ENCODE measurements at regions not wholly inside any gene's neighbourhood (a gene's known extent, or its start where the extent isn't known, plus 50 kb on each side); places are given as distances from the start of the nearest gene placed in this dataset.

GRCh38 chr16:6558661-6559060 is 774.0 kb upstream of the RBFOX1 start:
- DNase-seq: no peak

GRCh38 chr16:6558126-6558525 is 774.5 kb upstream of the RBFOX1 start:
- no peak for DNase-seq

- DNase-seq: no peak
Observed at GRCh38 chr16:6557353-6558023, 775.2 kb upstream of the RBFOX1 start.

- no peak for DNase-seq
Observed at GRCh38 chr16:6549415-6549814, 783.2 kb upstream of the RBFOX1 start.

GRCh38 chr16:6548507-6548906 is 784.1 kb upstream of the RBFOX1 start:
- no peak for DNase-seq

- DNase-seq: no peak
Observed at GRCh38 chr16:6547131-6547530, 785.5 kb upstream of the RBFOX1 start.

- DNase-seq: no peak
Observed at GRCh38 chr16:6545329-6545728, 787.3 kb upstream of the RBFOX1 start.

GRCh38 chr16:6541267-6541666 is 791.4 kb upstream of the RBFOX1 start:
- DNase-seq: no peak

GRCh38 chr16:6536411-6536810 is 796.2 kb upstream of the RBFOX1 start:
- DNase-seq: no peak

- no peak for DNase-seq
Observed at GRCh38 chr16:6531067-6531466, 801.6 kb upstream of the RBFOX1 start.

GRCh38 chr16:6528217-6528616 is 804.4 kb upstream of the RBFOX1 start:
- no peak for DNase-seq

- no peak for DNase-seq
Observed at GRCh38 chr16:6527646-6528045, 805.0 kb upstream of the RBFOX1 start.

- no peak for DNase-seq
Observed at GRCh38 chr16:6524501-6524900, 808.1 kb upstream of the RBFOX1 start.

- no peak for DNase-seq
Observed at GRCh38 chr16:6517020-6517720, 815.5 kb upstream of the RBFOX1 start.

- DNase-seq: no peak
Observed at GRCh38 chr16:6512512-6512911, 820.1 kb upstream of the RBFOX1 start.

- DNase-seq: no peak
Observed at GRCh38 chr16:6510261-6510660, 822.4 kb upstream of the RBFOX1 start.

- no peak for DNase-seq
Observed at GRCh38 chr16:6499413-6499812, 833.2 kb upstream of the RBFOX1 start.

GRCh38 chr16:6498858-6499257 is 833.8 kb upstream of the RBFOX1 start:
- no peak for DNase-seq

GRCh38 chr16:6496996-6497395 is 835.6 kb upstream of the RBFOX1 start:
- DNase-seq: no peak

GRCh38 chr16:6495486-6496210 is 837.0 kb upstream of the RBFOX1 start:
- DNase-seq: no peak

- no peak for DNase-seq
Observed at GRCh38 chr16:6494716-6495115, 837.9 kb upstream of the RBFOX1 start.

- DNase-seq: no peak
Observed at GRCh38 chr16:6493555-6493954, 839.1 kb upstream of the RBFOX1 start.

- no peak for DNase-seq
Observed at GRCh38 chr16:6492742-6493141, 839.9 kb upstream of the RBFOX1 start.

- no peak for DNase-seq
Observed at GRCh38 chr16:6484935-6485334, 847.7 kb upstream of the RBFOX1 start.

Data from COR-L47 (cell line).